ENCODE measurements at regions not wholly inside any gene's neighbourhood (a gene's known extent, or its start where the extent isn't known, plus 50 kb on each side); places are given as distances from the start of the nearest gene placed in this dataset.
"Not testable (repeated sequence)": the region's sequence is repeated elsewhere in the genome, so short reads cannot be mapped to it uniquely, and the experiment has no call there.

DNA sequence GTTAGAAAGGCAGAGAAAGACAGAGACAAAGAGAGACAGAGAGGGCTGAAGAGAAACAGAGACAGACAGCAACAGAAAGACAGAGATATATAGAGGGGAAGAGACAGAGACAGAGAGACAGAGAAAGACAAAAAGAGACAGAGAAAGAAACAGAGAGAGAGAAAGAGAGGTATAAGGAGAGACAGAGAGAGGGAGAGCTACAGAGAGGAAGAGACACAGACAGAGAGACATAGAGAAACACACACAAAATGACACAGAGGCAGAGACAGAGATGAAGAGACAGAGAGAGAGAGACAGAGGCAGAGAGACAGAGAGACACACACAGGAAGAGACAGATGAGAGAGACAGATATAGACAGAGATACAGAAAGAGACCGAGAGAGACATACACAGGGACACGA, 168.6 kb downstream of the TMEM121 start:
- no peak for DNase-seq

DNA sequence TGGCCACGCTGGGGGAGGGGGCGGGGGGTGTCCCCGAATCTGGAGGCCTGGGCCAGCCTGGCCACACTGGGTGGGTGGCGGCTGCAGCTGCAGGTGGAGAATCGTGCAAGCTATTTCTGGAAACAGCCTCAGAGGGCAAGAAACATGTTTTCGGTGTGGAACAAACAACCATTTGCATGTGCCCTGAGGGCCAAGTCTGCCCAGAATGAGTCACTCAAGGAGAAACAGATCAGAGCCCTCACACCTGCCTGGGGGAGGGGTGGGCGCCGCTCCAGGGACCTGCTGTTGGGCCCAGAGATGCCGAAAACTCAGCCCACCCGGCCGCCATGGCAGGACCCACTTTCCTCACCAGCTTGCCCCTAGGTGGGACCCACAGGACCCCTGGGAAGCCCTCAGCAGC, 170.0 kb downstream of the TMEM121 start:
- DNase-seq, result not testable (repeated sequence)

DNA sequence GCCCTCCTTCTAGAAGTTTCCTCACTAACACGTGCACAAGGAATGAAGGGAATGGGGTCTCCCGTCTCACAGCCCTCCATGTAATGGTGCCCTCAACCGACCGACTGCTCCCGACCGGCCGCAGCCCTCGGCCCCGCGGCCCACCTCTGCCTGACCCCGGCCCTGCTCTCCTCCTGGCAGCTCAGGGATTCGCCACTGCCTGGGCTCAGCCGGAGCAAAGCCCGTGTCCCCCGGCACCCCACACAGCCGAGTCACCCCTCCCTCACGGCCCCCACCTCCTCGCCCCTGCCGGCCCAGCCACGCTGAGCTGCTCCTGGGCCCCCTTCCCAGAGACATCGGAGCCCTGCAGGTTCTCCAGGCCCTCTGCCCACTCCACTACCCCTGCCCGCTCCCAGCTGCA, 171.0 kb downstream of the TMEM121 start:
- not testable (repeated sequence) for DNase-seq

DNA sequence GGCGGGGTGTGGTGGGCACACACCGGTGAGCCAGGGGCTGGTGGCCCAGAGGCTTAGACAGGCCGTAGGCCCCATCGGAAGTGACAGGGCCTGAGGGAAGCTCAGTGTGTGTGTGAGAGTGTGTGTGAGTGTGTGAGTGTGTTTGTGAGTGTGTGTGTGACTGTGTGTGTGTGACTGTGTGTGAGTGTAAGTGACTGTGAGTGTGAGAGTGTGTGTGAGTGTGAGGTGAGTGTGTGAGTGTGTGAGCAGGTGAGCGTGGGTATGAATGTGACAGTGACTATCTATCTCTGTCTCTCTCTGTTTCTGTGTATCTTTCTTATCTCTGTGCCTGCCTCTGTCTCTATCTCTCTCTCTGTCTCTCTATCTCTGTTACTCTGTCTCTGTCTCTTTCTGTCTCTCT, 171.6 kb downstream of the TMEM121 start:
- not testable (repeated sequence) for DNase-seq

DNA sequence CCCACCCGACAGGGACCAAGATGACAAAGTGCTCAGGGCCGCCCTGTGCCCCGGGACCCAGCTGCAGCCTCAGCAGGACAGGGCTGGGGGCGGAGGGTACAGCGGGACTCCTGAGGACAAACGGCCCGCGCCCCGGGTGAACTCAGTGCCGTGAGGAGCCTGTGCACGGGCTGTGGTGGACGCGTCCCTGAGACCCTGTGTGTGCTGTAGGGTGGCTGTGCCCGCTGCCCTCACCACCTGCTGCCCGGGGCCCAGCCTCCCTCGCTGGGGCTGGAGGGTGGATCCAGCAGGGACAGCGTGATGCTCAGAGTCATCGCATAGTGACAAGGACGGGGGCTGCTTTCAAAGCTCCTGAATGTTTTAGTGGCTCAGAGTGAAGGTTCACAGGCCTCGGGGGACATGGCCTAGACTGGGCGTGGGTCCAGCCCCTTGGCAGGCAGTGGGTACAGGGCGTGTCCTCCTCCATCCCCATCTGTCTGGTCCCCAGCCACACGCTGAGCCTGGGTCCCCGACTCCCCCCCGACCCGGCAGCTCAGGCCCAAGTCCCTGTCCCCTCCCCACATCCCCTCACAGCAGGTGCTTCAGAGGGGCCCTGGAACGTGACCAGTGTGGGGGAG, 172.7 kb downstream of the TMEM121 start:
- not testable (repeated sequence) for DNase-seq

DNA sequence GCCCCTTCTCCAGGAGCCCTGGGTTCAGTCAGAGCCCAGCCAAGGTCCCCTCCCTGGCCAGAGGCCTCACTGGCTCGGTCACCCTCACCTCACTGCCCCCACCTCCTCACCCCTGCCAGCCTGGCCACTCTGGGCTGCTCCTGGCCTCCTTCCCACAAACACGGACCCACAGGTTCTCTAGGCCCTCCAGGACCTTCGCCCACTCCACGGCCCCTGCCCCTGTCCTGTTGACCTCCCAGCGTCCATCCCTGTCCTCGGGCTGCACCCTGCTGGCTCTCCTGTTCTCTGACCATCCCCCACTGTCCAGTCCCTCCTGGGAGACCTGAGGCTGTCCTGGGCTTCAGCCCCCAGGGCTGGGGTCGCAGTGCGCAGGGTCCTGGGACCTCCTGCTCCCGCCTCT, 173.3 kb downstream of the TMEM121 start:
- DNase-seq, result not testable (repeated sequence)

DNA sequence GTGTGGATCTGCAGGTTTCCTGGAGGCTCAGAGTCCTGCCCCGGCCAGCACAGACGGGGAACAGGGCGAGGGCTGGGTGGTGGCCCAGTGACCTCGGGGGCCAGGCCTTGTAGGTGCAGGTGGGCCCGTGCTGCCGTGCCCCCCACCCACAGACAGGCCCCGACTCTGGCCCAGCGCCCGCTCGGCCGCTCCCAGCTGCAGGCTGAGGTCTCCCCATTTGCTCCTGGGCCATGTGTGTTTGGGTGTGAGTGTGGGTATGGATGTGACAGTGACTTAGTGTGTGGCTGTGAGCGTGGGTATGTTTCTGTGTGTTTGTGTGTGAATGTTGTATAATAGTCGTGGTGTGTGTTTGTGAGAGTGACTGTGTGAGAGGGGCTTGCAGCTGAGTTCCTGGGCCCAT, 173.8 kb downstream of the TMEM121 start:
- not testable (repeated sequence) for DNase-seq

DNA sequence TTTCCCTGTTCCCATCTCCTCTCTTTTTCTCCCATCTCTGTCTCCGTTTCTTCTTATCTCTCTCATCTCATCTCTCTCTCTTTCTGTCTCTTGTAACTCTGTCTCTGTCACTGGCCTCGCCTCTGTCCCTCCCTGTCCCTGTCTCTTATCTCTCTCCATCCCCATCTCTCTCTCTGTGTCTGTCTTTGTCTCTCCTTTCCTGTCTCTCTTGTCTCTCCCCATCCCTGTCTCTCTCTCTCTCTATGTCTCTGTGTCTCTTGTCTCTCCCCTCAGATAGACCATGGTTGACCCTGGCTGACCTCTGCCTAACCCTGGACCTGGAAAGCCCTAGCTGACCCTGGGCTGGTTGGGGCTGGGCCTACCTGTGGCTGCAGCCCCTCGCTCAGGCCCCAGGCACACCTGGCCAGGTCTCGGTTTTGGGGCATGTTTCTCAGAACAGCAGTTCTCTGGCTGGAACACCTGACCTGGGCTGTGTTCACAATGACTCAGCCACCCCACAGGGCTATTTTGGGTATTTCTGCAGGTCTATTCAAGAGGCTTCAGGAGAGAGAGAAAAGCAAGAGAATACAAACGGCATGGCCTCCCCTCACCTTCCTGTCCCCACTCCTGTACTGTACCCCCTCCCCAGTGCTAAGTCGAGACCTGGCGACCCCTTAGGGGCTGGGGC, 174.4 kb downstream of the TMEM121 start:
- DNase-seq, result no peak

DNA sequence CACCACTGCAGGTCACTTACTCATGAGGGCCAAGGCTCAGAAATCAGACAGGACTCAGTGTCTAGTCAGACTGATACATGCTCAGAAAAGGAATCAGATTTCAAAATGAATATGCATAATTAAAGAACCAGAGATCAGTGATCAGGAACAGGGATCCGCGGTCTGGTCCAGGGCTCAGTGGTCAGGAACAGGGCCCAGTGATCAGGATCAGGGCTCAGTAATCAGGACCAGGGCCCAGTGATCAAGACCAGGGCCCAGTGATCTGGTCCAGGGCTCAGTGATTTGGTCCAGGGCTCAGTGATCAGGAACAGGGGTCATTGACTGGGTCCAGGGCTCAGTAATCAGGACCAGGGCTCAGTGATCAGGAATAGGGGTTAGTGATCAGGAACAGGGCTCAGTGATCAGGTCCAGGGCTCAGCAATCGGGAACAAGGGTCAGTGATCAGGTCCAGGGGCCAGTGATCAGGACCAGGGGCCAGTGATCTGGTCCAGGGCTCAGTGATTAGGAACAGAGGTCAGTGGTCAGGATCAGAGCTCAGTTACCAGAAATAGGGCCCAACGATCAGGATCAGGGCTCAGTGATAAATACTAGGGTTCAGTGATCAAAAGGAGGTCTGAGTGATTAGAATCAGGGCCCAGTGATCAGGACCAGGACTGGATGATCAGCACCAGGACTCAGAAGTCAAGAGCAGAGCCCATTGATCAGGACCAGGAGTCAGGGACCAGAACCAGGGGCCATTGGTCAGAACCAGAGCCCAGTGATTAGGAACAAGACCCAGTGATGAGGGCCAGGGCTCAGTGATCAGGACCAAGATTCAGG, 175.3 kb downstream of the TMEM121 start:
- DNase-seq, result no peak

DNA sequence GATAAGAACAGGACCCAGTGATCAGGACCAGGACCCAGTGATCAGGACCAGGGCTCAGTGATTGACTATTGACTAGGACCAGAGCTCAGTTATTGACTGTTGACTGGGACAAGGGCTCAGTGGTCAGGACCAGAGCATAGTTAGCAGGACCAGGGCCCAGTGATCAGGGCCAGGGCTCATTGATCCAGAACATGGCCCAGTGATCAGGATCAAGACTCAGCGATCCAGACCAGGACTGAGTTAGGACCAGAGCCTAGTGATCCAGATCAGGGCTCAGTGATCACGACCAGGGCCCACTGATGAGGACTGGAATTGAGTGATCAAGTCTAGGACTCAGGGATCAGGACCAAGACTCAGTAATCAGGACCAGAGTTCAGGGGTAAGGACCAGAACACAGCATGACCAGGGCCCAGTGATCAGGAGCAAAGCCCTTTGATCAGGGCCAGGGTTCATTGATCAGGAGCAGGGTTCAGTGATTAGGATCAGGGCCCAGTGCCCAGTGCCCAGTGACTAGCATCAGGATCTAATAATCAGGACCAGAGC, 176.0 kb downstream of the TMEM121 start:
- no peak for DNase-seq

DNA sequence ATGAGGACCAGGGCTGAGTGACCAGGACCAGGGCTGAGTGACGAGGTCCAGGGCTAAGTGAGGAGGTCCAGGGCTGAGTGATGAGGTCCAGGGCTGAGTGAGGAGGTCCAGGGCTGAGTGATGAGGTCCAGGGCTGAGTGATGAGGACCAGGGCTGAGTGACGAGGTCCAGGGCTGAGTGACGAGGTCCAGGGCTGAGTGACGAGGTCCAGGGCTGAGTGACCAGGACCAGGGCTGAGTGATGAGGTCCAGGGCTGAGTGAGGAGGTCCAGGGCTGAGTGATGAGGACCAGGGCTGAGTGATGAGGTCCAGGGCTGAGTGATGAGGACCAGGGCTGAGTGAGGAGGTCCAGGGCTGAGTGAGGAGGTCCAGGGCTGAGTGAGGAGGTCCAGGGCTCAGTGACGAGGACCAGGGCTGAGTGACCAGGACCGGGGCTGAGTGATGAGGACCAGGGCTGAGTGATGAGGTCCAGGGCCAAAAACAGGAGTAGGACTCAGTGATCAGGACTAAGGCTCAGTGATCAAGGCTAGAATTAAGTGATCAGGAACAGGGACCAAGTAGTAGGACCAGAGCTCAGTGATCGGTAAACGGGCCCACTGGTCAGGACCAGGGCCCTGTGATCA, 176.8 kb downstream of the TMEM121 start:
- DNase-seq, result not testable (repeated sequence)

DNA sequence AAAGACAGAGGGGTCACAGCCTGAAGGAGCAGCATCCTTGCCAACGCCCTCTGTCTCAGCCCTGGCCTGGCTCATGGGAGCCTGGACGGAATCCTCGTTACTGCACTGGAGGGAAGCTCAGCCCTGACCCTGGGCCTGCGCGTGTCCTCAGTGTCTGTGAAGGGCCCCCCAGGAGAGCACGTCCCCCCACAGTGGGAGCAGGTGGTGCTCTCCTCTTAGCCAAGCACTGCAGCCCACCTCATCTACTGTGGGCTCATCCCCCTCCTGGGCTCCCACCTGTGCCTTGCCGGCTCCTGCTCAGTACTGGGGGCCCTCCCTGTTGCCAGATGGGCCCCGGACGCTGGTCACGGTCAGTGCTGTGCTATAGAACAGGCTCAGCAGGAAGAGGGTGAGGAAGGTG, 177.7 kb downstream of the TMEM121 start:
- not testable (repeated sequence) for DNase-seq

DNA sequence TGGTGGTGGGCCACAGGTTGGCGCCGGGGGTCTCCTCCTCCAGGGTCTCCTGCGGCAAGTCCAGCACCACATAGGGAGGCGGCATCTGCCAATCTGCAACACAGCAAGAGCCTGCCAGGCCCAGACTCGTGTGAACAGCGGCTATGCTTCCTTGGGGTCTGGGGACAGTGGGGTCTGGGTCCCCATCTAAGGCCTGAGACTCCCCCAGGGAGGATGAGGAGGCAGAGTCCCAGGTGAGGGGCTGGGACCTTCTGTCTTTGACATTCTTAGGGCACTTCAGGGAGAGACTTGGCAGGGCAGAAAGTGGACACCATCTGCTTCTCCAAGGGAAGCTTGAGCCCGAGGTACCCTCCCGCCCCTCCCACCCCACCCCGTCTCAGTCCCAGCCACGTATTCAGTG, 178.1 kb downstream of the TMEM121 start:
- DNase-seq, result not testable (repeated sequence)

DNA sequence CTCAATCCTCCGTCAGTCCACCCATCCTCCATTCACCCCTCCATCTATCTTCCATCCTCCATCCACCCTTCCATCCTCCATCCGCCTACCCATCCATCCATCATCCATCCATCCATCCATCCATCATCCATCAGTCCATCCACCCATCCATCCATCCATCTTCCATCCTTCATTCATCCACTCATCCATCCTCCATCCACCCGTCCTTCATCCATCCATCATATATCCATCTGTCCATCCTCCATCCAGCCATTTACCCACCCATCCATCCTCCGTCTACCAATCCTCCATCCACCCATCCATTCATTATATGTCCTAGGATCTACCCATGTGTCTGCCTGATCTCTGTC, 179.1 kb downstream of the TMEM121 start:
- DNase-seq, result not testable (repeated sequence)

DNA sequence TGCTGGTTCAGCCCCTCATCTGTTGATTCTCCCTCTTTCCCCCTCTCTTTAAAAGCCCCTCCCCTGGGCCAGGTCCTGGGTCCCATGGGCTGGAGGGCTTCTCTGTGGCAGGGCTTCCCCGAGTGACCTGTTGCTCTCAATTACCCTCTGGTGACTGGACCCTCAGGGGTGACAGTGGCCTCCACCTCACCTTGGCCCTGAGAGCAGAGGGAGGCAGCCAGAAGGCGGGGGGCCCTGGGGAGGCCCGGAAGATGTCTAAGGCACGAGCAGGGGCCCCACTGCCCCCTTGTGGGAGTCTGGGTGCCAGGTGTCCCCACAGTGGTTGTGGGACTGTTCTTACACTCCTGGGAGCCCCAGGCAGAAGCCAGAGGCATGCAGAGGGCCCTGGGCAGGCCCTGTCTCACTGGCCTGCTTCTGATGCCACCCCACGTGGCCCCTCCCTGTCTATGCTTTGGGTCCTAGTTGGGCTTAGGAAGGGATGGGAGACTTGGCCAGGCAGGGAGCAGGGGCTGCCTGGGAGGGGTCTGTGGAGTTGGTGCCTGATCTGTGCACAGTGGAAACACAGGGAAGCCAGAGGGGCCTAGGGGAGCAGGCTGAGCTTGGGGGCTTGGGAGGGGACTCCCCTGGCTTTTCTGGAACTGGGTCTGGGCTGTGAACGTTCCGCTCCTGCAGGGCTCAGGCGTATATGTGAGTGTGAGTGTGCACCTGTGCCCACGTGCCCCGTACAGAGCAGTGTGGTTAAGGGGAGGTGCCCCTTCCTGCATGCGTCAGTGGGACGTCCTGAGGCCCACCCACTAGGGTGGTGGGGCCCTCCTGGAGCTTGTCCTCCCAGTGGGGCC, 179.7 kb downstream of the TMEM121 start:
- DNase-seq, result not testable (repeated sequence)

DNA sequence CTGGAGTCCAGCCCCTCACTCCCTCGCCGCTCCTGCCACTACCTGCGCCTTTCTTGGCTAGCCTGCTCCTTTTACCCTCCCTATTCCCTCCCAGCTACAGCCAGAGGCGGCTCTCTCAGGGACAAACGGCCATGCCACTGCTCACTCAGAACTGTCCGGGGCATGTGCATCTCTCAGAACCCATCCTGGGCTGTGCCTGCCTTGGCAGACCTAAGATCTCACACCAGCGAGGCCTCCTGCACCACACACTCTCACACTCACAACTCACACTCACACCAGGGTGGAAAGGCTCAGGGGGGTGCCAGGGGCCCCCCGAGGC, 180.3 kb downstream of the TMEM121 start:
- not testable (repeated sequence) for DNase-seq

DNA sequence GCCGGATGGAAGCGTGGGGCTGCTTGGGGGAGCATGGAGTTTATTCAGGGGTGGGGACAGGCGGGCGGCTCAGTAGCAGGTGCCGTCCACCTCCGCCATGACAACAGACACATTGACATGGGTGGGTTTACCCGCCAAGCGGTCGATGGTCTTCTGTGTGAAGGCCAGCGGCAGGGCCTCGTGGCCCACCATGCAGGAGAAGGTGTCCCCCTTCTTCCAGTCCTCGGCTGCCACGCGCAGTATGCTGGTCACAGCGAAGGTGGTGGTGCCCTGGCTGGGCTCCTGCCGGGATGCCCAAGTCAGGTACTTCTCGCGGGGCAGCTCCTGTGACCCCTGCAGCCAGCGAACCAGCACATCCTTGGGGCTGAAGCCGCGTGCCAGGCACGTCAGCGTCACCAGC, 180.7 kb downstream of the TMEM121 start:
- DNase-seq, result not testable (repeated sequence)

DNA sequence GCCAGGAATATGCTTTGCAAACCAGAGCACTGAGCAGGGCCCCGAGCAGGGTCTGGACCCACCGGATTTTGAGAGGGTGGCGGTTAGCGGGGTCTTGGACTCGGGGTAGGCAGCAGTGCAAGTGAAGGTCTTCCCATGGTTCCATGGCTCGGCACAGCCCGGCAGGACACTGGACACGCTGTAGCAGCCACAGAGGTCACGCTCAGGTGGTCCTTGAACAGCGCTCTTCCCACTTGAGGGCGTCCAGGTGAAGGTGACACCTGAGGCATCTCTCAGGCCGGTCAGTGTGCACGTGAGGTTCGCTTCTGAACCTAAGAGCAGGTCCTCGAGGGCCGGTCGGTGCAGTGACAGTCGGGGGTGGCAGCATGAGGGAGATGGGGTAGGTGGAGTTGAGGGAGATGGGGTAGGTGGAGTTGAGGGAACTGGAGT, 181.4 kb downstream of the TMEM121 start:
- not testable (repeated sequence) for DNase-seq

DNA sequence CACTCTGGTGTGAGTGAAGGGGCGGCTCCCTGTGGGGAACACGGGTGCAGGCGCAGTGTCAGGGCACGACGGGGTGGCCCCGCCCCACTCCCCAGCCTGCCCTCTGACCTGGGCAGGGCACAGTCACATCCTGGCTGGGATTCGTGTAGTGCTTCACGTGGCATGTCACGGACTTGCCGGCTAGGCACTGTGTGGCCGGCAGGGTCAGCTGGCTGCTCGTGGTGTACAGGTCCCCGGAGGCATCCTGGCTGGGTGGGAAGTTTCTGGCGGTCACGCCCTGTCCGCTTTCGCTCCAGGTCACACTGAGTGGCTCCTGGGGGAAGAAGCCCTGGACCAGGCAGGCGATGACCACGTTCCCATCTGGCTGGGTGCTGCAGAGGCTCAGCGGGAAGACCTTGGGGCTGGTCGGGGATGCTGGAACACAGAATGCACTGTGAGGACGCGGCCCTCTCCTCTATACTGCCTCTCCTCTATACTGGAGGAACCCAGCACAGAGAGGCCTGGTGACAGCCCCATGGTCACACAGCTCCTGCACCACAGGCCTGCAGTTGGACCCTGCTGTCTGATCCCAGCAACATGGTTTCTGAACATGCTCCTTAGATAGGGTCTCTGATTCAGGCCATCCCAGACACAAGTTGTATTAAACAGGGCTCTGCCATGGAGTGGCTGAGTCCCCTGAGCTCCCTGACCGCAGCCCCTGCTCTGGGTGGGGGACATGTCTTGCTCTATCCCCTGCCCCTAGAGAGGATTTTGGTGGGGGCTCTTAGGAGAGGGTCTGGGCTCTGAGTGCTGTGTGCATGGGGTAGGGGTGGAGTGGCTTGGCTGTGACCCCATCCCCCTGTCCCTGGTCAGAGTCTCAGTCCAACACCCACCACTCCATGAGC, 182.1 kb downstream of the TMEM121 start:
- not testable (repeated sequence) for DNase-seq

DNA sequence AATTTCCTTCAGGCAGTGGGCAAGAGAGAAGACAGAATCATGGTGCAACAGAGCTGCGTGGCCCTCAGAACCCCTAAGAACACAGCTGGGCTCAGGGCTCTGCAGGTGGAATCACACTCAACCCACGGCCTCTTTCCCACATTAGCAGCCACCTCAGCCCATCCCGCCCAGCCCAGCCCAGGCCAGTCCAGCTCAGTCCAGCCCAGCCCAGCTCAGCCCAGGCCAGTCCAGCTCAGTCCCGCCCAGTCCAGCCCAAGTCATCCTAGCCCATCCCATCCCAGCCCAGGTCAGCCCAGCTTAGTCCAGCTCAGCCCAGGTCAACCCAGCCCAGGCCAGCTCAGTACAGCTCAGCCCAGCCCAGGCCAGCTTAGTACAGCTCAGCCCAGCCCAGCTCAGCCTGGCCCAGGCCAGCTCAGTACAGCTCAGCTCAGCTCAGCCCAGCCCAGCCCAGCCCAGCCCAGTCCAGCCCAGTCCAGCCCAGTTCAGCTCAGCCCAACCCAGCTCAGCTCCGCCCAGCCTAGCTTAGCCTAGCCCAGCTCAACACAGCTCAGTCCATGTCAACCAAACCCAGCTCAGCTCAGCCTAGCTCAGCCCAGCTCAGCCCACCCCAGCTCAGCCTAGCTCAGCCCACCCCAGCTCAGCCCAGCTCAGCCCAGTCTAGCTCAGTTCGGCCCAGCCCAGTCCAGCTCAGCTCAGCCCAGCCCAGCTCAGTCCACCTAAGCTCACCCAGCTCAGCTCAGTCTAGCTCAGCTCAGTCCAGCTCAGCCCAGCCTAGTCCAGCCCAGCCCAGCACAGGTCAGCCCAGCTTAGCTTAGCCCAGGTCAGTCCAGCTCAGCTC, 183.1 kb downstream of the TMEM121 start:
- no peak for DNase-seq

Data from left kidney (tissue), 1 donor.